ENCODE measurements at regions not wholly inside any gene's neighbourhood (a gene's known extent, or its start where the extent isn't known, plus 50 kb on each side); places are given as distances from the start of the nearest gene placed in this dataset.
"Not testable (repeated sequence)": the region's sequence is repeated elsewhere in the genome, so short reads cannot be mapped to it uniquely, and the experiment has no call there.

- Histone ChIP-seq H3K9ac (ENCODE audit: low read depth, low read length, poor library complexity) (no peak overlapping the region), H3K4me2 (ENCODE audit: insufficient read depth, low read length, poor library complexity, severe bottlenecking) (no peak overlapping the region), H3K36me3 (replicated peaks in 1 of 2; ENCODE audit: control insufficient read depth in 2 of 2, insufficient read depth in 2 of 2, low read length in 2 of 2) (no peaks in the 10 kb centered on the region), H2BK15ac (ENCODE audit: low read length) (no peak overlapping the region), H3K4me3 (ENCODE audit: low read length in 2 of 2) (no peak overlapping the region), H2BK5ac (ENCODE audit: low read length) (no peak overlapping the region), H3K23ac (ENCODE audit: low read depth, low read length, poor library complexity) (no peak overlapping the region), H3K27ac (replicated peaks; ENCODE audit: low read length) (no peak overlapping the region), H2AK5ac (ENCODE audit: low read depth, low read length) (no peak overlapping the region), H3K79me1 (ENCODE audit: low read depth, low read length) (no peaks in the 10 kb centered on the region), H3K9me3 (replicated peaks in 1 of 2; ENCODE audit: control insufficient read depth in 2 of 2, insufficient read depth in 1 of 2, low read depth in 1 of 2, low read length in 2 of 2) (no peaks in the 10 kb centered on the region), H3K14ac (ENCODE audit: low read length) (no peak overlapping the region), H3K27me3 (ENCODE audit: control insufficient read depth in 3 of 3, insufficient read depth in 3 of 3, low read depth in 1 of 3, low read length in 3 of 3) (no peaks in the 10 kb centered on the region), H3K18ac (ENCODE audit: low read length) (no peak overlapping the region), H2BK120ac (ENCODE audit: low read depth, low read length) (no peak overlapping the region), H4K8ac (ENCODE audit: low read depth, low read length) (no peak overlapping the region), H3K4me1 (ENCODE audit: control insufficient read depth in 2 of 2, insufficient read depth in 1 of 2, low read depth in 1 of 2, low read length in 2 of 2) (no peaks in the 10 kb centered on the region), H3K4ac (ENCODE audit: low read length) (no peak overlapping the region), H2AFZ (ENCODE audit: low read length) (no peak overlapping the region), H2BK12ac (ENCODE audit: low read length) (no peak overlapping the region), H4K91ac (ENCODE audit: low read depth, low read length, poor library complexity) (no peak overlapping the region)
- no peak for DNase-seq (ENCODE audit: low spot score)
- WGBS, 2 donors (ENCODE audit: extremely low coverage in 2 of 2, insufficient read length in 2 of 2, insufficient replicate concordance in 1 of 2), result no CpG with 5 or more reads among the region's 2 CpGs
These were observed 345.7 kb upstream of the MAF start for GRCh38 chr16:79946252-79946651.

- no peak overlapping the region for H3K9ac ChIP-seq (ENCODE audit: low read depth, low read length, poor library complexity)
- no peak overlapping the region for H3K4me3 ChIP-seq (ENCODE audit: low read length in 2 of 2)
- no peak overlapping the region for H3K18ac ChIP-seq (ENCODE audit: low read length)
- H3K27ac ChIP-seq (replicated peaks; ENCODE audit: low read length), result no peak overlapping the region
- no peak overlapping the region for H2BK5ac ChIP-seq (ENCODE audit: low read length)
- no peak overlapping the region for H4K91ac ChIP-seq (ENCODE audit: low read depth, low read length, poor library complexity)
- H4K8ac ChIP-seq (ENCODE audit: low read depth, low read length), result no peak overlapping the region
- no peaks in the 10 kb centered on the region for H3K9me3 ChIP-seq (replicated peaks in 1 of 2; ENCODE audit: control insufficient read depth in 2 of 2, insufficient read depth in 1 of 2, low read depth in 1 of 2, low read length in 2 of 2)
- no peak overlapping the region for H2BK15ac ChIP-seq (ENCODE audit: low read length)
- no peak overlapping the region for H2BK120ac ChIP-seq (ENCODE audit: low read depth, low read length)
- H3K36me3 ChIP-seq (replicated peaks in 1 of 2; ENCODE audit: control insufficient read depth in 2 of 2, insufficient read depth in 2 of 2, low read length in 2 of 2), result no peaks in the 10 kb centered on the region
- no peaks in the 10 kb centered on the region for H3K79me1 ChIP-seq (ENCODE audit: low read depth, low read length)
- no peak overlapping the region for H2AK5ac ChIP-seq (ENCODE audit: low read depth, low read length)
- WGBS, 2 donors (ENCODE audit: extremely low coverage in 2 of 2, insufficient read length in 2 of 2, insufficient replicate concordance in 1 of 2), result no CpG with 5 or more reads among the region's 3 CpGs
- no peaks in the 10 kb centered on the region for H3K27me3 ChIP-seq (ENCODE audit: control insufficient read depth in 3 of 3, insufficient read depth in 3 of 3, low read depth in 1 of 3, low read length in 3 of 3)
- no peaks in the 10 kb centered on the region for H3K4me1 ChIP-seq (ENCODE audit: control insufficient read depth in 2 of 2, insufficient read depth in 1 of 2, low read depth in 1 of 2, low read length in 2 of 2)
- H2BK12ac ChIP-seq (ENCODE audit: low read length), result no peak overlapping the region
- H3K14ac ChIP-seq (ENCODE audit: low read length), result no peak overlapping the region
- no peak overlapping the region for H3K4ac ChIP-seq (ENCODE audit: low read length)
- no peak overlapping the region for H3K4me2 ChIP-seq (ENCODE audit: insufficient read depth, low read length, poor library complexity, severe bottlenecking)
- H3K23ac ChIP-seq (ENCODE audit: low read depth, low read length, poor library complexity), result no peak overlapping the region
- H2AFZ ChIP-seq (ENCODE audit: low read length), result no peak overlapping the region
- no peak for DNase-seq (ENCODE audit: low spot score)
These were observed 343.2 kb upstream of the MAF start for GRCh38 chr16:79943736-79944135.

- no peak overlapping the region for H4K8ac ChIP-seq (ENCODE audit: low read depth, low read length)
- no peak overlapping the region for H2AK5ac ChIP-seq (ENCODE audit: low read depth, low read length)
- no peak overlapping the region for H3K4ac ChIP-seq (ENCODE audit: low read length)
- no CpG with 5 or more reads among the region's 4 CpGs for WGBS, 2 donors (ENCODE audit: extremely low coverage in 2 of 2, insufficient read length in 2 of 2, insufficient replicate concordance in 1 of 2)
- no peak overlapping the region for H2BK5ac ChIP-seq (ENCODE audit: low read length)
- H3K4me3 ChIP-seq (ENCODE audit: low read length in 2 of 2), result no peak overlapping the region
- no peaks in the 10 kb centered on the region for H3K36me3 ChIP-seq (replicated peaks in 1 of 2; ENCODE audit: control insufficient read depth in 2 of 2, insufficient read depth in 2 of 2, low read length in 2 of 2)
- no peak overlapping the region for H2BK15ac ChIP-seq (ENCODE audit: low read length)
- H3K9ac ChIP-seq (ENCODE audit: low read depth, low read length, poor library complexity), result no peak overlapping the region
- no peak overlapping the region for H3K14ac ChIP-seq (ENCODE audit: low read length)
- H3K27ac ChIP-seq (replicated peaks; ENCODE audit: low read length), result no peak overlapping the region
- DNase-seq (ENCODE audit: low spot score), result no peak
- no peak overlapping the region for H2BK12ac ChIP-seq (ENCODE audit: low read length)
- H3K4me2 ChIP-seq (ENCODE audit: insufficient read depth, low read length, poor library complexity, severe bottlenecking), result no peak overlapping the region
- no peak overlapping the region for H3K23ac ChIP-seq (ENCODE audit: low read depth, low read length, poor library complexity)
- H3K9me3 ChIP-seq (replicated peaks in 1 of 2; ENCODE audit: control insufficient read depth in 2 of 2, insufficient read depth in 1 of 2, low read depth in 1 of 2, low read length in 2 of 2), result peaks cover 0 to 2% of the 10 kb centered on the region in 2 donors
- H3K79me1 ChIP-seq (ENCODE audit: low read depth, low read length), result no peaks in the 10 kb centered on the region
- no peak overlapping the region for H4K91ac ChIP-seq (ENCODE audit: low read depth, low read length, poor library complexity)
- no peaks in the 10 kb centered on the region for H3K27me3 ChIP-seq (ENCODE audit: control insufficient read depth in 3 of 3, insufficient read depth in 3 of 3, low read depth in 1 of 3, low read length in 3 of 3)
- no peak overlapping the region for H3K18ac ChIP-seq (ENCODE audit: low read length)
- H2AFZ ChIP-seq (ENCODE audit: low read length), result no peak overlapping the region
- H2BK120ac ChIP-seq (ENCODE audit: low read depth, low read length), result no peak overlapping the region
- H3K4me1 ChIP-seq (ENCODE audit: control insufficient read depth in 2 of 2, insufficient read depth in 1 of 2, low read depth in 1 of 2, low read length in 2 of 2), result peaks cover 2 to 6% of the 10 kb centered on the region in 2 donors
These were observed 338.0 kb upstream of the MAF start for GRCh38 chr16:79938575-79938974.

DNA sequence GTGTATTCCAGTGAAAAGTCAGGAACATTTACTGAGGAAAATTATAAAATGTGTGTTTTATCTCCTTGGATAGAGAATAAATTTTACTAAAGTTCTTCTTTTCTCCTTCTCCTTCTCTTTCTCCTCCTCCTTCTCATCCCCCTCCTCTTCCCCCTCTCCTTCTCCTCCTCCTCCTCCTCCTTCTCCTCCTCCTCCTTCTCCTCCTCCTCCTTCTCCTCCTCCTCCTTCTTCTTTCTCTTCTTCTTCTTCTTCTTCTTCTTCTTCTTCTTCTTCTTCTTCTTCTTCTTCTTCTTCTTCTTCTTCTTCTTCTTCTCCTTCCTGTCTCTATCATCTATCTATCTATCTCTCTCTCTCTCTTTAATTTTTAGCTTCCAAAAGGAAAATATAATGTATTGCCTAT, 337.1 kb upstream of the MAF start:
- not testable (repeated sequence) for H3K4me2 ChIP-seq (ENCODE audit: insufficient read depth, low read length, poor library complexity, severe bottlenecking); H2BK15ac ChIP-seq (ENCODE audit: low read length); H4K8ac ChIP-seq (ENCODE audit: low read depth, low read length); H2BK12ac ChIP-seq (ENCODE audit: low read length); H3K9ac ChIP-seq (ENCODE audit: low read depth, low read length, poor library complexity); H3K27me3 ChIP-seq (ENCODE audit: control insufficient read depth in 3 of 3, insufficient read depth in 3 of 3, low read depth in 1 of 3, low read length in 3 of 3); H3K18ac ChIP-seq (ENCODE audit: low read length); H2BK5ac ChIP-seq (ENCODE audit: low read length); H3K36me3 ChIP-seq (replicated peaks in 1 of 2; ENCODE audit: control insufficient read depth in 2 of 2, insufficient read depth in 2 of 2, low read length in 2 of 2); H3K9me3 ChIP-seq (replicated peaks in 1 of 2; ENCODE audit: control insufficient read depth in 2 of 2, insufficient read depth in 1 of 2, low read depth in 1 of 2, low read length in 2 of 2); H3K79me1 ChIP-seq (ENCODE audit: low read depth, low read length); H3K4ac ChIP-seq (ENCODE audit: low read length); H3K4me3 ChIP-seq (ENCODE audit: low read length in 2 of 2); H2AFZ ChIP-seq (ENCODE audit: low read length); H3K23ac ChIP-seq (ENCODE audit: low read depth, low read length, poor library complexity); H2AK5ac ChIP-seq (ENCODE audit: low read depth, low read length); H3K14ac ChIP-seq (ENCODE audit: low read length); H4K91ac ChIP-seq (ENCODE audit: low read depth, low read length, poor library complexity); H3K27ac ChIP-seq (replicated peaks; ENCODE audit: low read length); H2BK120ac ChIP-seq (ENCODE audit: low read depth, low read length); DNase-seq (ENCODE audit: low spot score)
- H3K4me1 ChIP-seq (ENCODE audit: control insufficient read depth in 2 of 2, insufficient read depth in 1 of 2, low read depth in 1 of 2, low read length in 2 of 2), result peaks cover 7 to 15% of the 10 kb centered on the region in 2 donors

Data from neuronal stem cell (in vitro differentiated cells).